Vagina (tissue), 2 donors: ENCODE measurements at regions not wholly inside any gene's neighbourhood (a gene's known extent, or its start where the extent isn't known, plus 50 kb on each side); places are given as distances from the start of the nearest gene placed in this dataset.

Source experiments
- POLR2A ChIP-seq, 2 donors: fragments of 450-650 bp; IDR thresholded peaks; one replicate each; pipeline ENCODE4 v1.6.1; 2017; ENCODE audit warnings: antibody characterized with exemption in 2 of 2, mild to moderate bottlenecking in 2 of 2, moderate library complexity in 2 of 2
- TF ChIP-seq, protein P1 (sequence below), 3 experiments: fragments of 450-650 bp in 2 of 3; fragments of 200-600 bp in 1 of 3; sonication (generic) in 1 of 3; IDR thresholded peaks; one replicate each; pipeline ENCODE4 v1.5.1; 2017 to 2019; ENCODE audit warnings: antibody characterized with exemption in 3 of 3, mild to moderate bottlenecking in 2 of 3, moderate library complexity in 2 of 3

DNA sequence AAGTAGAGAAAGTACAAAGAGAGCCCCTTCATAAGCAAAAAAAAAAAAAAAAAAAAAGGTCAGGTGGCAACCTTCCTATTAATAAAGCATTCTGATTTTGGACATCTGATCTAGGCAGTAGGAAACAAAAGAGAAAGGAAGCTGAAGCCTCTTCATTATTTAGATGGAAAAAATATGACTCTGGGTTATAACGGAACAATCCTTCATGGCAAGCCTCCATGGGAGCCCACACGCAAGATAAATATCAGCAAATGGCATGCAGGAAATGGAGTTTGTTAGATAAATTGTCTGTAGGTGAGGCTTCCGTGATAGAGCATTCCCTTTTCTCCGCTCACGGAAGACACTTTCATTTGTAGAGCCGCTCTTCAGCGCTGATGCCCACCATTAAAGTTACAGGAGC, 381.0 kb downstream of the TTLL7 start:
- TF ChIP-seq, protein P1, sequence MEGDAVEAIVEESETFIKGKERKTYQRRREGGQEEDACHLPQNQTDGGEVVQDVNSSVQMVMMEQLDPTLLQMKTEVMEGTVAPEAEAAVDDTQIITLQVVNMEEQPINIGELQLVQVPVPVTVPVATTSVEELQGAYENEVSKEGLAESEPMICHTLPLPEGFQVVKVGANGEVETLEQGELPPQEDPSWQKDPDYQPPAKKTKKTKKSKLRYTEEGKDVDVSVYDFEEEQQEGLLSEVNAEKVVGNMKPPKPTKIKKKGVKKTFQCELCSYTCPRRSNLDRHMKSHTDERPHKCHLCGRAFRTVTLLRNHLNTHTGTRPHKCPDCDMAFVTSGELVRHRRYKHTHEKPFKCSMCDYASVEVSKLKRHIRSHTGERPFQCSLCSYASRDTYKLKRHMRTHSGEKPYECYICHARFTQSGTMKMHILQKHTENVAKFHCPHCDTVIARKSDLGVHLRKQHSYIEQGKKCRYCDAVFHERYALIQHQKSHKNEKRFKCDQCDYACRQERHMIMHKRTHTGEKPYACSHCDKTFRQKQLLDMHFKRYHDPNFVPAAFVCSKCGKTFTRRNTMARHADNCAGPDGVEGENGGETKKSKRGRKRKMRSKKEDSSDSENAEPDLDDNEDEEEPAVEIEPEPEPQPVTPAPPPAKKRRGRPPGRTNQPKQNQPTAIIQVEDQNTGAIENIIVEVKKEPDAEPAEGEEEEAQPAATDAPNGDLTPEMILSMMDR (IDR thresholded peaks at IDR 0.05) = no peak
- TF ChIP-seq POLR2A (IDR thresholded peaks at IDR 0.05) = no peak
